HCT116 (cell line): ENCODE measurements at regions not wholly inside any gene's neighbourhood (a gene's known extent, or its start where the extent isn't known, plus 50 kb on each side); places are given as distances from the start of the nearest gene placed in this dataset.

Source experiments
- POLR2A ChIP-seq: IDR thresholded peaks from 2 replicates; pipeline ENCODE4 v1.7.0; 2011; ENCODE audit warnings: borderline replicate concordance; ENCODE audit not compliant: insufficient read depth, insufficient read length; ENCODE audit errors: extremely low read depth
- REST ChIP-seq: IDR thresholded peaks from 2 replicates; pipeline ENCODE4 v1.6.1; 2012; ENCODE audit warnings: low read depth

DNA sequence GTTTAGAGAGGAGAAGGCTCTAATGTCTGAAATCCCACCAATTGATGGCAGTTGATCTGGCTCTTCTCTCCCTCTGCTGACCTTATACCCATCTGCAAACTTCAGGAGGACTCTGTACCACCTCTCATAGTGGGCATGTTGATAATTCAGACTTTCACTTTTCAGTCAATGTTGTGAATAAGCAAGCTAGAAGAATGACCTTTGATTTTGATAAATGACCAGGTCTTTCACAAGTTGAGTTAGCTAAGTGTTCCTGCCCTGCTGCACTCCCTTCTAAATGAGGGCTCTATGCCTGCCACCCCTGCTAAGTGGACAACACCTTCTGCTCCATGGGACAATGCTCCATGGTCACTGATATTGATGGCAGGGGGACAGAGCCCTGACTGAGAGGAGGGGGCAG is 74.7 kb downstream of the SPRY4 start:
- TF ChIP-seq REST (no peak), POLR2A (no peak)
